Esophagus muscularis mucosa (tissue), 4 donors: ENCODE measurements at regions not wholly inside any gene's neighbourhood (a gene's known extent, or its start where the extent isn't known, plus 50 kb on each side); places are given as distances from the start of the nearest gene placed in this dataset.

Experiments used
- DNase-seq: peaks from one replicate; pipeline ENCODE4 v3.0.0-alpha.2; 2017; ENCODE audit errors: extremely low spot score
- H3K27ac ChIP-seq, 4 donors: fragments of 200-600 bp; sonication (generic); replicated peaks in 1 of 4; 1 replicate in 3 of 4; 2 replicates in 1 of 4; pipeline ENCODE4 v1.5.1; 2016 to 2019; ENCODE audit warnings: mild to moderate bottlenecking in 1 of 4
- H3K27me3 ChIP-seq, 4 donors: fragments of 200-600 bp; sonication (generic); one replicate each; pipeline versions ENCODE4 v1.5.1 to v1.6.0; 2016 to 2019
- H3K36me3 ChIP-seq, 4 donors: fragments of 200-600 bp; sonication (generic); one replicate each; pipeline ENCODE4 v1.5.1; 2016 to 2019
- H3K4me1 ChIP-seq, 4 donors: fragments of 200-600 bp; sonication (generic); one replicate each; pipeline ENCODE4 v1.5.1; 2016 to 2019
- H3K4me3 ChIP-seq, 4 donors: fragments of 200-600 bp; sonication (generic); 1 replicate in 2 of 4; 2 replicates in 2 of 4; pipeline ENCODE4 v1.5.1; 2016 to 2019; ENCODE audit warnings: mild to moderate bottlenecking in 4 of 4, moderate library complexity in 1 of 4
- H3K9me3 ChIP-seq, 4 donors: fragments of 200-600 bp; sonication (generic); 1 replicate in 3 of 4; 2 replicates in 1 of 4; pipeline ENCODE4 v1.5.1; 2016 to 2019
- CTCF ChIP-seq, 3 experiments: fragments of 200-600 bp in 2 of 3; fragments of 450-650 bp in 1 of 3; sonication (generic) in 2 of 3; IDR thresholded peaks; one replicate each; pipeline ENCODE4 v1.5.1; 2017 to 2019; ENCODE audit warnings: antibody characterized with exemption in 3 of 3, mild to moderate bottlenecking in 2 of 3, moderate library complexity in 1 of 3
- EP300 ChIP-seq: sonication (generic); formaldehyde crosslinking; IDR thresholded peaks from one replicate; pipeline ENCODE4 v1.6.1; 2017; ENCODE audit warnings: antibody characterized with exemption
- POLR2A ChIP-seq: fragments of 450-650 bp; IDR thresholded peaks from one replicate; pipeline ENCODE4 v1.6.1; 2017; ENCODE audit warnings: antibody characterized with exemption, moderate library complexity, mild to moderate bottlenecking, low read depth
- POLR2AphosphoS5 ChIP-seq, 2 donors: sonication (generic); formaldehyde crosslinking; IDR thresholded peaks; one replicate each; pipeline ENCODE4 v1.6.1; 2017; ENCODE audit warnings: antibody characterized with exemption in 2 of 2
- WGBS: methylation state at CpG from one replicate; pipeline ENCODE4 v1.1.5; 2018; 5-methylcytosine and 5-hydroxymethylcytosine counted together
- intact Hi-C: fragments of 100-400 bp; cut with DNase I; formaldehyde crosslinking; loops from one replicate; pipeline ENCODE4 v1.15.1; 2023

GRCh38 chr10:62501547-62501946 lies 127.4 kb downstream of the ZNF365 start:
- Histone ChIP-seq H3K27ac (no peak overlapping the region), H3K4me1 (no peaks in the 10 kb centered on the region), H3K4me3 (no peak overlapping the region), H3K27me3 (no peaks in the 10 kb centered on the region), H3K36me3 (no peaks in the 10 kb centered on the region), H3K9me3 (no peaks in the 10 kb centered on the region)
- 52% methylated on average over 1 of the region's 1 CpG for WGBS
- intact Hi-C loops = no loop called here
- TF ChIP-seq EP300 (no peak), POLR2A (no peak), CTCF (IDR thresholded peaks at IDR 0.05) (no peak), POLR2AphosphoS5 (IDR thresholded peaks at IDR 0.05) (no peak)
- DNase-seq = no peak

GRCh38 chr10:62502995-62503613 lies 128.9 kb downstream of the ZNF365 start:
- no peak for DNase-seq
- H3K4me1 ChIP-seq = no peaks in the 10 kb centered on the region
- intact Hi-C loops = no loop called here
- H3K27me3 ChIP-seq = no peaks in the 10 kb centered on the region
- 79% methylated on average over 4 of the region's 4 CpGs for WGBS
- no peaks in the 10 kb centered on the region for H3K9me3 ChIP-seq
- TF ChIP-seq POLR2AphosphoS5 (IDR thresholded peaks at IDR 0.05) (no peak), POLR2A (no peak), EP300 (no peak), CTCF (IDR thresholded peaks at IDR 0.05) (no peak)
- H3K4me3 ChIP-seq = no peak overlapping the region
- no peak overlapping the region for H3K27ac ChIP-seq
- no peaks in the 10 kb centered on the region for H3K36me3 ChIP-seq

DNA sequence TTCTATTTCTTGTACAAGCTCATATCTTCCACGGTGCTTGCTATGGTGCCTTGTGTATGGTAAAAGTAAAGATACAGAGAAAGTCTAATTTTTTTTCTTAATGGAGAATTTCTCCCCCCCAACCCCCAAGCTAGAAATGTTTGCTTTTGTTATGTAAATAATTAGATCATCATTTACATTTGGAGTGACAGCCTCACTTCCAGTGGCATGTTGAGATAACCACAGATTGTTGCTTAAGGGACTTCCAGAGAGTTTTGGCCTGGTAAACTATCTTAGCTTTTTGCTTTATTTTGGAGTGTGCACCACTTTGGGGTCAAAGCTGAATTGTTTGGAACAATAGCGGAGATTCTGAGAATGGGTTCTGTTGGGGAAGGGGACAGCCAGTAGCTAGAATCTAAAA lies 129.7 kb downstream of the ZNF365 start:
- Histone ChIP-seq H3K36me3 (no peaks in the 10 kb centered on the region), H3K27ac (no peak overlapping the region), H3K9me3 (no peaks in the 10 kb centered on the region), H3K27me3 (no peaks in the 10 kb centered on the region), H3K4me1 (no peaks in the 10 kb centered on the region), H3K4me3 (no peak overlapping the region)
- DNase-seq = no peak
- intact Hi-C loops = no loop called here
- 87% methylated on average over 2 of the region's 2 CpGs for whole genome bisulfite sequencing
- no peak for TF ChIP-seq EP300
- no peak for TF ChIP-seq POLR2A
- TF ChIP-seq CTCF (IDR thresholded peaks at IDR 0.05) = no peak
- TF ChIP-seq POLR2AphosphoS5 (IDR thresholded peaks at IDR 0.05) = no peak

GRCh38 chr10:62506371-62506770 lies 132.2 kb downstream of the ZNF365 start:
- no peak for TF ChIP-seq CTCF (IDR thresholded peaks at IDR 0.05)
- TF ChIP-seq POLR2AphosphoS5 (IDR thresholded peaks at IDR 0.05) = no peak
- no peak for TF ChIP-seq POLR2A
- no peak for TF ChIP-seq EP300
- WGBS = 67% methylated on average over 3 of the region's 3 CpGs
- Histone ChIP-seq H3K9me3 (no peaks in the 10 kb centered on the region), H3K4me1 (no peaks in the 10 kb centered on the region), H3K27ac (no peak overlapping the region), H3K27me3 (no peaks in the 10 kb centered on the region), H3K4me3 (no peak overlapping the region), H3K36me3 (no peaks in the 10 kb centered on the region)
- DNase-seq = no peak
- intact Hi-C loops = no loop called here

DNA sequence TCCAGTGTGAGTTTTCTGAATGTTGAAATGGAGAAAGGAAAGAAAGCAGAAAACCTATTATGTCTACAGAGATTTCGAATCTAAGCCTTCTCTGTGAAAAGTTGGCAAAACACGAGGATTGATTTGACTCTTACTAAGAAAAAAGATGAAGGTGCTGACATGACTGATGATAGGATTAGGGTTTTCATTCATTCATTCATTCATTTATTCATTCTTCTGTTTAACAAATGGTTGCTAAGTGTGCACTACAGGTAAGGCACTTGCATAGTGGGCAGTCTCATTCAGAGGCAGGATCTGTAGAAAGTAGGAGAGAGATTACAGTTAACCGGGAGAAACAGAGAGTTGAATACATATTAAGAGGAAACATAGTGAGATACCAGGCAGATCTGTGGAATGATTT lies 137.1 kb downstream of the ZNF365 start:
- no peak overlapping the region for H3K27ac ChIP-seq
- TF ChIP-seq POLR2AphosphoS5 (IDR thresholded peaks at IDR 0.05) = no peak
- no peak for TF ChIP-seq POLR2A
- no peak for TF ChIP-seq EP300
- no peak for TF ChIP-seq CTCF (IDR thresholded peaks at IDR 0.05)
- intact Hi-C loops = no loop called here
- 94% methylated on average over 3 of the region's 3 CpGs for WGBS
- H3K27me3 ChIP-seq = no peaks in the 10 kb centered on the region
- H3K9me3 ChIP-seq = no peaks in the 10 kb centered on the region
- H3K4me3 ChIP-seq = no peak overlapping the region
- no peaks in the 10 kb centered on the region for H3K36me3 ChIP-seq
- no peaks in the 10 kb centered on the region for H3K4me1 ChIP-seq
- DNase-seq = no peak
